Cardiac septum (tissue), 1 donor: ENCODE measurements at regions not wholly inside any gene's neighbourhood (a gene's known extent, or its start where the extent isn't known, plus 50 kb on each side); places are given as distances from the start of the nearest gene placed in this dataset.

Source experiments
- DNase-seq: peaks from one replicate; pipeline ENCODE4 v3.0.0-alpha.2; 2020; ENCODE audit warnings: low spot score
- intact Hi-C: fragments of 100-400 bp; cut with DNase I; formaldehyde crosslinking; loops from one replicate; pipeline ENCODE4 v1.14.0; 2022
- donor health status: DM: no; HTN: no; CAD: no.

- no peak for DNase-seq
- intact Hi-C loops, result loop anchor here (10.0 kb wide), 1 partner anchor 798 kb away; no protein-coding TSS in a partner anchor
Measured at GRCh38 chr18:25672490-25672889, 320.5 kb upstream of the ZNF521 start.

- intact Hi-C loops, result loop anchor here (10.0 kb wide), 1 partner anchor 795 kb away; no protein-coding TSS in a partner anchor
- no peak for DNase-seq
Measured at GRCh38 chr18:25669741-25670140, 317.8 kb upstream of the ZNF521 start.

DNA sequence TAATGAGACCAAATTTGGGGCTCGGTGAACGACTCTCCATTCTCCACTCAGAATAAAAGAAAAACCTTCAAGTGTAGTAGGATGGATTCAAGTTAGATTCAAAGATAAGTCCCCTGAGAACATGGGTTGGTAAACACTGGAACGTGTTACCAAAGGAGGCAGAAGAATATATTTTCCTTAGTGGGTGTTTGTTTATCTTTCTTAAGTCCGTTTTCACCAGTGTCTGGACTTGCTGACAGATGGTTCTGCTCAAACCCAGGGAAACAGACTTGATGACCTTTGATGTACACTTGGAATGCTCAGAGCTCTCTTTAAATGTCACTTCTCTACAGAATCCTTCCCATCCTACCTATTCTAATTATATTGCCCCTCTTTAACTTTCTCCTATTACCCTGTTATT is 310.3 kb upstream of the ZNF521 start:
- intact Hi-C loops, result no loop called here
- DNase-seq, result no peak

- intact Hi-C loops, result no loop called here
- no peak for DNase-seq
Measured at GRCh38 chr18:25661831-25662230, 309.9 kb upstream of the ZNF521 start.

DNA sequence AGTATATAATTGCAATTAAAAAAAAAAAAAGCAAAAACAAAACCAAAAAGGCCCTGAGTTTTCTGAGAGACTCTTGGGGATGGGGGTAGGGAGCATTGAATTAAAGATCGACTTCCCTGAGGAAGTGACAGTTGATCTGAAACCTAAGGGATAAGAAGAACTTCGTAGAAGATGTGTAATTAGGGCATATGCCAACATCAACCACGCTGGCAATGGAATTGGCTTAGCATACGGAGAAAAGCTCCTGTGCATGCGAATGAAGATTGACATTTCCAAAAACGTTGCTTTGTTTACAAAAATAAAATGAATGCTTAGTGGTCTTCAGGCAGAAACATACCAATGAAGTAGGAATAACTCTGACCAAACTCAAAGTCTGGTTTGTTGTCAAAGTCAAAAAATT is 307.6 kb upstream of the ZNF521 start:
- intact Hi-C loops, result no loop called here
- no peak for DNase-seq

DNA sequence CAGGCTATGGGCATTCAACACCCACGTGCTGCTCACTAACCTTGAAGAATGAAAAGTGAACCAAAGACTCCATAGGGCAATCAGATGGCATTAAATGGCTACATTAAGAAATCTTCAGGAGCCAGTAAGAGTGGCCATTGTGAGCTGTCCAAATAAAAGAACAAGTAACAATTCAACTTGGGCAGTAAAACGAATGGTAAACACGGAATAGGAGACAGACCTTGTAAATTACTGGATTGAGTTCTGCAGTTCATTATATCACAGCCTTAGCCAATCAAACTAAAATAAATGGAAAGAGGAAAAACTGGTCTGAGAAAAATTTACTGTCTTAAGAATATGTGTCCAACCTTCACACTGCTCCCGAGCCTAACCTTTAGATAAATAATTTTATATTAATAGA is 306.5 kb upstream of the ZNF521 start:
- intact Hi-C loops, result no loop called here
- no peak for DNase-seq

GRCh38 chr18:25651553-25651952 is 299.6 kb upstream of the ZNF521 start:
- intact Hi-C loops, result no loop called here

DNA sequence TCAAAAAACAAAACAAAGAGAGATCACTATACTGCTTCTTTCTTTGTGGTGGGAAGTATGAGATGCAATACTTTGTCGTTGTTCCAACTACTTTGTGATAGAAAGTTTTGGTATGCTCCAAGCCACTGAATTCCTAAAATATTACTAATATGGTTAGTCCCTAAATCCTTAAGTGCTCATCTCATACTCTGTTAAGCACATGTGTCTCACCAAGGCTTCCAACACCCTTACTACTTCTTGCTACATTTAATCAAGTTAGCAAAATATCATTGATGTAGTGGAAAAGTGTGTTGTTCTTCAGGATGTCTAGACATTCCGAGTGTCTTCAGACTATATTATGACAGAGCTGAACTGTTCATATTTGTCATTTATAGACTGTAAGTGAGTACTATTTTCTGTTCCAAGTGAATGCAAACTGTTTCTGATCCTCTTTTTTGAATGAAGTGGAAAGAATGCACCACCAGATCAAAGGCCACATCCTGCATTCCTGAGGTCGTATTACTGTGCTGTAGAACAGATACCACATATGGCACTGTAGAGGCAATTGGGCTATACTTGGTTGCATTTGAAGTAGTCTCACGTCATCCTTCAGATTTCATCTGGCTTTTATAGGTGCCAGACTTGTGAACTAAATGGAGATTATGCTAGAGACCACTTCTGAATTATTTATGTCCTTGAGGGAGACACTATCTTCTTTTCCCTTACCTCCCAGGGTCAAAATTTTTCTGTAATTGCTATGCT is 298.4 kb upstream of the ZNF521 start:
- no peak for DNase-seq
- intact Hi-C loops, result no loop called here

More at GRCh38 chr18:25651553-25651952, 299.6 kb upstream of the ZNF521 start:
- no peak for DNase-seq

GRCh38 chr18:25648716-25649260 is 296.8 kb upstream of the ZNF521 start:
- no peak for DNase-seq

GRCh38 chr18:25647404-25647803 is 295.4 kb upstream of the ZNF521 start:
- DNase-seq, result no peak
- intact Hi-C loops, result no loop called here

More at GRCh38 chr18:25648716-25649260, 296.8 kb upstream of the ZNF521 start:
- intact Hi-C loops, result no loop called here

DNA sequence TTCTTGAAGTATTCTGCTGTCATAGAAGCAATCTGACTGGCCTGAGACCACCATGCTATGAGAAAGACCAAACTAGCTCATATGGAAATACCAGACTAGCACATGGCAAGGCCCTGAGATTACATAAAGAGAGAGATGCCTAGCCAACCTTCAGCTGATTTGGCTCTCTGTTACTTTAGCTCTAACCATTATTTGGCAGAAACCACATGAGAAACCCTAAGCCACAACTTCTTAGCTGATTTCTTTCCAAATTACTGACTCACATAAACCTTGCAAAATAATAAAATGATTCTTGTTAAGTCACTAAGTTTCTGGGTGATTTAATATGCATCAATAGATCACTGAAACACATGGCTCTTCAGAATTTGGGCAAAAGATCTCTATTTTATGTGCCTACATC is 295.0 kb upstream of the ZNF521 start:
- intact Hi-C loops, result no loop called here
- DNase-seq, result no peak

DNA sequence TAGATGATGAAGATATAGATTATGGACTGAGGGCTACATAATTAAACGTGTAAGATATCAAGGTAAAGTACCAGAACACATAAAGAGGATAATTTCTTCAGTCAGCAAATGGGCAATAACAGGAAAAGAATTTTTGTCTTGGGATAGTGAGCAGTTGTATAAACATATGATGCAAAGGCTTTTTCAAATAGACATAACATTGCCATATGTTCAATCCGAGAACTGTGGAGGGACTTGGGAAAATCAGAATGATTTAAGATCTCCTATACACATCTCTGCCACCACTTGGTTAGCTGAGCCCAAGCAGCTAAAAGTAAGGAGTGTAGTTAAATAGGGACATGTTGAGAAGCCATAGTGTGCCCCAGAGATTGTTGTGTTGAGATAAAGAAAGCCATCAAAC is 287.6 kb upstream of the ZNF521 start:
- no peak for DNase-seq
- intact Hi-C loops, result no loop called here

- DNase-seq, result no peak
- intact Hi-C loops, result no loop called here
Measured at GRCh38 chr18:25633563-25633962, 281.6 kb upstream of the ZNF521 start.

DNA sequence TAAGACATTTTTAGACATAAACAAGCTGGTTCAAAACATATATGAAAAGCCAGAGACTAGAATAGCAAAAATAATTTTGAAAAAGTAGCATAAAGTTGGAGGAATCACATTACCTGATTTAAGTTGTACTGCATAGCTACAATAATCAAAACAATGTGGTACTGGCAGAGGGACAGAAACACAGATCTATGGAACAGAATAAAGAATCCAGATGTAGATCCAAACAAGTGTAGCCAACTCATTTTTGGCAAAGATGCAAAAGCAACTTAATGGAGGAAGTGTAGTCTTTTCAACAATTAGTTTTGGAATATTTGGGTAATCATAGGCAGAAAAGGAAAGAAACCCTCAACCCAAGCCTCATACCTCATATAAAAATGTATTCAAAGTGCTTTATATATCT is 278.7 kb upstream of the ZNF521 start:
- intact Hi-C loops, result no loop called here

DNA sequence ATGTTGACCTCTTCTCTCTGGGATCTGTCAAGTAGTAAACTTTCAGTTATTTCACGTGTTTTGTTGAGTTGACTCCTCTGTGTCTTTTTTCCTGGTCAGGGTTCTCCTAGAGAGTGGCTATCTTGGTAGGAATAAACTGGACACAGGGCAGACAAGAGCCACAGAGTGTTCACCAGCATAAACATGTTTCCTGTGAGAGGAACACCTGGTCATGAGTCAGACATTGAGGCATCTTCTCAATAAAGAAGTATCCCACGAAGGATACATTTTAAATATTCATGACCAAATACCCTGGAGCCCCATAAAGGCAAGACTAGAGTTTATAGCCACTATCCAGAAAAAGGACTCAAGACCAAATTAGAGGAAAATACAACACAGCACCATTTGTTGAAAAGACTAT is 269.7 kb upstream of the ZNF521 start:
- intact Hi-C loops, result no loop called here
- DNase-seq, result no peak

More for the DNA sequence above, 278.7 kb upstream of the ZNF521 start:
- DNase-seq, result no peak

DNA sequence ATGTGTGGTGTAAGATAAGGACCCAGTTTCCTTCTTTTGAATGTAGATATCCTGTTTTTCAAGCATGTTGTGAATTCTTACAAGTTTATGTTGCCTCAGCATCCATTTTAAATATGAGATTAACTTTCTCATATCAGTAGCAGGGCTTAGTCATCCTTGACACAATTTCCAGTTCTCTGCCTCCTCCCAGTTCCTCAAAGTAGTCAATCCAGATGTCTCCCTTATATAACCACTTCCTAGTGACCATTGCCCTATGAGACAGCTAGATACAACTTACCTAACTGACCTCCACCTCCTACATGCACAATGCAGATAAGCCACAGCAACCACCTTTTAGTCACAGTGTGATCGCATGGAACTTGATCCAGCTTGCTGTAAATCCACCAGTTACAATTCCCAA is 269.2 kb upstream of the ZNF521 start:
- DNase-seq, result no peak
- intact Hi-C loops, result no loop called here

DNA sequence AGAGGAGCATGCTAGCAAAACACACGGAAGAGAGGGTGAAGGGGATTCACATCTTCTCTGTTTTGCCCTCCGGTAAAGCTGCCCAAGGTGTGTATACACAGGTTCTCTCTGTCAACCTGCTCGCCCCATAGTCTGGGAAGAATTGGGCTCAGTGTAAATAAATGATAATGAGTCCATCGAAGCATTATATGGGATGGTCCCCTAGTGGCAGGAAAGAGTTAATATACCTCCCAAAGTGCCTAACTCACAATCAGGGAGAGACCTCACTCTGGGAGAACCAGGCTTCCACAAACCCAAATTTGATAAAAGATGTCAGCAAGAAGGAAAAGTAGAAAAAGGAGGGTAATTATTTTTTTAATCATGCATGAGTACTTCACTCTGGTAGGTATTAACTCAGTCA is 262.2 kb upstream of the ZNF521 start:
- intact Hi-C loops, result no loop called here
- DNase-seq, result no peak

DNA sequence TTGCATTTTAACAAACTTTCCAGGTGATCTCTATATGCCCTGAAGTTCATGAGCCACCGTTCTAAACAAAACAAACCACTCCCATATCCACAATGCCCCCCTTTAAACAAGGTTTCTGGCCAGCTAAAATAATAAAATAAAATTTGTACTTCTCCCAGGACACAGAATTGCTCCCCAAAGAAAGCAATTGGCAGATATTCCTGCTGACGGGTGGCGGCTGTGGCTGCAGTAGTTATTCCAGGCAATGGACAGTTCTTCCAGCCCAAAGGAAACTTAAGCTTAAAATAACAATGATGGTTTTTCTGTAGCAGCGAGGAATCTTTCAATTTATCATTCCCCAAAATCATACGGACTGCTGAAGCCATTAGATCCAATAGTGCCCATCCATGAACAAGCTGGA is 260.5 kb upstream of the ZNF521 start:
- no peak for DNase-seq
- intact Hi-C loops, result no loop called here

DNA sequence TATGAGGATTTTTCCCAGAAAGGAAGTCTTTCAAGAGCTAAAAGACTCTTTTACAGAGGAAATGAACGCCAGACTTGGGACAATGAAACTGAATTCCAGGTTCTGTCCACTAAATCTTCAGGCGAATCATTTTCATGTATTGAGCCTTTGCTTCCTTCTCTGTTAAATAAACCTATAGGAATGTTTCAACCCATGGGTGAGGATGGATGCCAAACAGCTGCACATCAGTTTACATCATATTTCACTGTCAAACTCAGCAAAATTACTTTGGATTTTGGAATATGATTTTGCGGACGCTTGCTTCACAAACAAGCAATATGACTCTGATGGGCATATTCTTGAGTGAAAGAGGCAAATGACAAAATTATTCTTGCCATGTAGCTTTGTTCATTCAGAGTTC is 256.1 kb upstream of the ZNF521 start:
- intact Hi-C loops, result no loop called here

DNA sequence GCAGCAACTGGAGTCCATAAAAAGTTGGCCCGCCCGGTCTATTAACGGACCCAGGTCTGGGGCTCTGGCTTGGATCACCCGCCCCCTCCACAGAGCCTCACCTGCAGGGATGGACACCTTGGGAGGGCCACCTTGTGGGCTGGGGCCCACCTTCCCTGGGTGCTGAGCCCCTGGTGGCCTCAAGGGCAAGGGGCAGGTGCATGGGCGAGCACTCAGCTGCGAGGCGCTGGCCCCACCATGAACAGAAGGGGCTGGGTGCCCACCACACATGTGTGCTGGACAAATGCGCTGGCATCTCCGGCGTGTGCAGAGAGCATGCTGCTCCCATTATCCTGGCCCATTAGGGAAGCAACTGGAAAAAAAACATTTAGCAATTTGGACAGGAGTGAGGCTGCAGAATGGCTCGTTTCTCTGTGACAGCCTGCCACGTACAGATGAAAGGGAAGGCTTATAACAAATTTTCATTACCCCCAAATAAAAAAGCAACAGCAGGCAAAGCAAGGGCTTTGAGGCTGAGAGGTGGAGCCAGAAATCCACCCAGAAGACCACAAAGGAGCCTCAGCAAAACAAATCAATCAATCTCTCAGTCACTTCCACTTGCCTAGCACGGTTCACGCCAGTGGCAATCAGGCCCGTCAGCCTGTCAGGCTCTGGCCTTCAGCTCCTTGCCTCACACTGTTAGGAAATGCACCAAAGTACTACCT is 253.1 kb upstream of the ZNF521 start:
- intact Hi-C loops, result no loop called here
- DNase-seq, result no peak

More for the DNA sequence above, 256.1 kb upstream of the ZNF521 start:
- no peak for DNase-seq
